Activated CD4-positive, alpha-beta T cell treated with anti-CD3 and anti-CD28 coated beads for 36 hours (primary cell): ENCODE measurements at regions not wholly inside any gene's neighbourhood (a gene's known extent, or its start where the extent isn't known, plus 50 kb on each side); places are given as distances from the start of the nearest gene placed in this dataset.

Experiments used
- ATAC-seq: fragments of 200-7000 bp; cut with Tn5 transposase; one replicate; pipeline ENCODE4 v1.10.0; 2021; ENCODE audit warnings: mild to moderate bottlenecking, moderate library complexity
- CTCF ChIA-PET: fragments of 350-600 bp; sonication (Branson Sonifier 250); formaldehyde crosslinking; loops from one replicate; lab custom pipeline; 2021; ENCODE audit warnings: antibody characterized with exemption; lab: Charles Lee
- POLR2A ChIA-PET: fragments of 350-600 bp; sonication (Branson Sonifier 250); formaldehyde crosslinking; loops from one replicate; lab custom pipeline; 2021; ENCODE audit warnings: antibody characterized with exemption, inconsistent platforms; lab: Charles Lee
- DNase-seq: peaks from one replicate; pipeline ENCODE4 v3.0.0-alpha.2; 2020
- H3K27ac Mint-ChIP-seq: one replicate; pipeline ENCODE4 v1.8.0; 2021; ENCODE audit warnings: mixed read lengths
- H3K27me3 Mint-ChIP-seq: one replicate; pipeline ENCODE4 v1.8.0; 2021; ENCODE audit warnings: mixed read lengths
- H3K36me3 Mint-ChIP-seq: one replicate; pipeline ENCODE4 v1.8.0; 2021; ENCODE audit warnings: low read depth, mixed read lengths
- H3K4me1 Mint-ChIP-seq: one replicate; pipeline ENCODE4 v1.8.0; 2021; ENCODE audit warnings: mixed read lengths
- H3K4me3 Mint-ChIP-seq: one replicate; pipeline ENCODE4 v1.8.0; 2021; ENCODE audit warnings: mild to moderate bottlenecking, moderate library complexity, mixed read lengths
- H3K9me3 Mint-ChIP-seq: one replicate; pipeline ENCODE4 v1.8.0; 2021; ENCODE audit warnings: low read depth, mixed read lengths
- intact Hi-C, 2 experiments: fragments of 100-400 bp; cut with DNase I in 1 of 2; cut with micrococcal nuclease in 1 of 2; formaldehyde crosslinking; loops; one replicate each; pipeline versions ENCODE4 v1.14.2 to v1.15.1; 2022 to 2024; cut with DNase I, micrococcal nuclease

DNA sequence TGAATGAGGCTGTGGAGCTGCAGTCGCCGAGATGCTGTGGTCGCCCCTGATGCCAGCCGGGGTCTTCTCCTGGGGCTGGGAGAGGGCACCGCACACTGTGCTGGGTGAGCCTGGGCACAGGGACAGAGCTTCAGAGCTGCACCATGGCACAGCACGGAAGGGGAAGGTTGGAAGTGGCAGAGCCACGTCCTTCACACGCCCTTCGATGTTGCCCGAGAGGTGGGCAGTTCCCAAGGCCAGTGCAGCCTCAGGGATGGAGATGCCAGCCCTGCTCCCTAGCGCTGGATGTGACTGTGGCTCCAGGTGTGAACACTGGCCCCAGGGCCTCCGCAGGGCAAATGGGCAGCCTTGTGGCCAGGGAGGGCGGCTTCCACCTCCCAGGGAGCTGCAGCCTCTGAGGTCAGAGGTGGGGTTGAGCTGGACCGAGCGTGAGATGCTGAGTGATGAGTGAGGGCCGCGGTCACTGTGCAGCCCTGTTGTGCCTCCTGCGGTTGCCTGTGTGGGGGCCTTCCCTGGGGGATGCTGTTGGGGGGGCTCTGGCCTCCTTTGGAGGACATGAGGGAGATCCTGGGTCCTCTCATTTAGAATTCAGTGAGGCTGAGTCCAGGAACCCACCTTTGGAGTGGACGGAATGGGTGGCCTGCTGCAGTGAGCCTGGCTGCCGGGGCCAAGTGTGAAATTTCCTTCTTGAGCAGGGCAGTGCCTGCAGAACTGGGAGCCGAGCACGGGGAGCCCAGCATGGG is 1090.0 kb downstream of the BRD1 start:
- Mint-ChIP-seq H3K36me3 (no peaks in the 10 kb centered on the region), H3K4me3 (no peak overlapping the region), H3K27ac (no peak overlapping the region), H3K4me1 (no peaks in the 10 kb centered on the region), H3K27me3 (no peaks in the 10 kb centered on the region), H3K9me3 (no peaks in the 10 kb centered on the region)
- ChIA-PET POLR2A (no interaction called here), CTCF (no interaction called here)
- DNase-seq (no peak), ATAC-seq (no peak)
- intact Hi-C loops = no loop called here

DNA sequence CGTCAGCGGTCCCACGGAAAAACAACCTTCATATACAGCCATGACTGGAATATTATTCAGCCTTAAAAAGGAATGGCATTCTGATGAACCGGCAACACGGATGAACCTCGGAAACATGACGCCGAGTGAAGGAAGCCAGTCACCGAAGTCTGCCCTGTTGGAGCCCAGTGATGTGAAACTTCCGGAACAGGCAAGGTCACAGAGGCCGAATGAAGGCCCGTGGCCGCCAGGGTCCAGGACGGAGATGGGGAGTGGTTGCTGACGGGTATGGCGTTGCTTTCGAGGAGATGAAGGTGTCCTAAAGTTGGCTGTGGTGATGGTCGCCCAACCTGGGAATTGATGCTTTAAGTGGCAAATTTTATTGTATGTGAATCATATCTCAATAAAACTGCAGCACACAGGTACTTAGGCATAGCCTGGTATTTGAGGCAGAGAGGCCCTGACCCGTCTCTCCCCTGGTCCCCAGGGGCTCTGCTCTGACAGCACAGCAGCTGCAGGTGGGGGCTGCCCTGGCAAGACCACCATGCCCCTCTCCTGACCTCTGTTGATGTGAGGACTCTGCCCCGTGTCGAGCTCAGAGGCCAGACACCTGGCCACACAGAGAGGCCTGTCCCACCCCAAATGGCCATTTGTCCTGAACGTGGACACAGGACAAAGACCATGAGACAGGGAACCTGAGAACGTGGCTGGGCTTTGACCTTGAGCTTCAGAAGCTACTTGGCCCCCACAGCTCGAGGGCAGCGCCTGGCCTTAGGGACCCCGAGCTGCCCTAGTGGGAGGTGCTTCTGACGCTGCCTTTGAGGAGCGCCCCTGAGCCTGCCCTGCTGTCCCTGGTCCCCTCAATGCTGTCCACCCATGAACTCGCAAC is 1090.8 kb downstream of the BRD1 start:
- ChIA-PET POLR2A (no interaction called here), CTCF (no interaction called here)
- ATAC-seq = no peak
- Mint-ChIP-seq H3K9me3 (no peaks in the 10 kb centered on the region), H3K27me3 (no peaks in the 10 kb centered on the region), H3K4me1 (no peaks in the 10 kb centered on the region), H3K4me3 (no peak overlapping the region), H3K36me3 (no peaks in the 10 kb centered on the region), H3K27ac (no peak overlapping the region)
- intact Hi-C loops = no loop called here
- no peak for DNase-seq

- no peak overlapping the region for H3K27ac Mint-ChIP-seq
- intact Hi-C loops = no loop called here
- ChIA-PET POLR2A (no interaction called here), CTCF (no interaction called here)
- no peaks in the 10 kb centered on the region for H3K27me3 Mint-ChIP-seq
- H3K9me3 Mint-ChIP-seq = no peaks in the 10 kb centered on the region
- ATAC-seq = no peak
- H3K36me3 Mint-ChIP-seq = no peaks in the 10 kb centered on the region
- no peak overlapping the region for H3K4me3 Mint-ChIP-seq
- no peak for DNase-seq
- H3K4me1 Mint-ChIP-seq = no peaks in the 10 kb centered on the region
These were observed 1092.7 kb downstream of the BRD1 start for GRCh38 chr22:48734961-48735360.

DNA sequence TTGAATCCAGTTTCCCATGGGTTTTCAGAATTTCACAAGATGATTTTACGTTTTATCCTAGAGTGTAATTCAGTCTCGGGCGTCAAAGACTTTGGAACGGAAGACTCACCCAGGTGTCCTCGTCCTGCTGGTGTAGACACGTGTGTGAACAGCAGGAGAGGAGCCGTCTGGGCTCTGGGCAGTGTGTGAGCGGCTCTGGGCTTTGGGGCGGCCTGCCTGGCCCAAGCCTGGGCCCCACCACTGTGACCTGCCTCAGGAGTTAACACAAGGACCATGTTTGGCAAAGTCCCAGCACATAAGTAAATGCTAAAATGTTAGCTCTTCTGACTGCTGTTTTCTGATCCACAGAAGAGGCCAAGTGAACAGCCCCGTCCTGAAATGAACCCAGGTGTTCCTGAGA is 1093.3 kb downstream of the BRD1 start:
- POLR2A ChIA-PET = no interaction called here
- Mint-ChIP-seq H3K4me3 (no peak overlapping the region), H3K9me3 (no peaks in the 10 kb centered on the region), H3K27me3 (no peaks in the 10 kb centered on the region), H3K36me3 (no peaks in the 10 kb centered on the region), H3K27ac (no peak overlapping the region), H3K4me1 (no peaks in the 10 kb centered on the region)
- intact Hi-C loops = no loop called here
- ATAC-seq = no peak
- CTCF ChIA-PET = no interaction called here
- DNase-seq = no peak

DNA sequence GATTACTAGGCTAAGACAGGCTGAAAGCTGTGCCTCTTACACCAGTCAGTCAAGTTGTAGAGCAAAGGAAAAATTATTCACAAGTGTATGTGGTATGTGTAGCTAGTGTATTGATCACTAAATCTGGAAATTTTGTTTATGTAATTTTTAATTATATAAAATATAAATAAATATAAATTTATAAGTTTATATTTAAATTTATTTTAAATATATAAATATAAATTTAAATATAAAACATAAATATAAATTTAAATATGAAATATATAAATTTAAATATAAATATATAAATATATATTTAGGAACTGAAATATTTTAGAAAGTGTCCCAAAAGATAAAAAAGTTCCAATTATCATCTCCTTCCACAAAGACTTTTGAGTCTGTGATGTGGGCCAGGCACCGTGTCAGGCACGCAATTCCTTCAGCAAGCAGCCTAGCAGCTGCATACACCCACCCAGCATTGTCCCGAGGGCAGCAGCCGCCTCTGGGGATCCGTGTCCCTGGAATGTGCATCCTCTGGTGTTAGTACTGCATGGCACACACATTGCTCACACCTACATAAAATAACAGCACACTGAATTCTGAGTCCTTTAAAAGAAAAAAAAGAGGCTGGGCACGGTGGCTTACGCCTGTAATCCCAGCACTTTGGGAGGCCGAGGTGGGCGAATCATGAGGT is 1098.0 kb downstream of the BRD1 start:
- Mint-ChIP-seq H3K36me3 (no peaks in the 10 kb centered on the region), H3K4me1 (no peaks in the 10 kb centered on the region), H3K9me3 (peaks cover 10% of the 10 kb centered on the region), H3K27ac (no peak overlapping the region), H3K4me3 (no peak overlapping the region), H3K27me3 (no peaks in the 10 kb centered on the region)
- ChIA-PET POLR2A (no interaction called here), CTCF (no interaction called here)
- DNase-seq (no peak), ATAC-seq (no peak)
- intact Hi-C loops = no loop called here

GRCh38 chr22:48727454-48728058 is 1100.1 kb downstream of the BRD1 start:
- no peak for ATAC-seq
- Mint-ChIP-seq H3K9me3 (peaks cover 10% of the 10 kb centered on the region), H3K4me1 (no peaks in the 10 kb centered on the region), H3K36me3 (no peaks in the 10 kb centered on the region), H3K27me3 (no peaks in the 10 kb centered on the region), H3K4me3 (no peak overlapping the region), H3K27ac (no peak overlapping the region)
- POLR2A ChIA-PET = no interaction called here
- CTCF ChIA-PET = no interaction called here
- DNase-seq = no peak
- intact Hi-C loops = no loop called here

DNA sequence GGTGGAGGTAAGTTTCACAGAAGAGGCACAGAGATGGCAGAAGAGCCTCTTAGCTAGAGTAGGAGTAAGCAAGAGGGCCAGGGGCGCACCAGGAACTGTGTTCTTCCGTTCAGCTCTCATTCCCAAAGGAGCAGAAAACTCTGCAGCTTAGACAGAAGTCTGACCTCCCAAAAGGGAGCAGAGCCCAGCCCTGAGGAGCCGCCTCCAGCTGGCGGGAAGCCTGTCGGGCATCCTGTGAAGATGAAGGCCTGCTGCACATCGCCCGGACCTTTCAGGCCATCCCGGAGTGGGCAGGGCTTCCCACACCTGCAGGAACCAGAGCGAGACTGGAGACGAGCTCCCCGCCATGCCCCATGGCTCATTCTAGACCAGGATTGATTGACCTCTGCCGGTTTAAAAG is 1102.8 kb downstream of the BRD1 start:
- intact Hi-C loops = no loop called here
- Mint-ChIP-seq H3K4me1 (no peaks in the 10 kb centered on the region), H3K4me3 (no peak overlapping the region), H3K36me3 (no peaks in the 10 kb centered on the region), H3K27me3 (peaks cover 4% of the 10 kb centered on the region), H3K9me3 (peaks cover 10% of the 10 kb centered on the region), H3K27ac (no peak overlapping the region)
- POLR2A ChIA-PET = no interaction called here
- ATAC-seq = no peak
- CTCF ChIA-PET = interaction anchor here (0.6 to 0.9 kb wide), 2 partner anchors 140 to 242 kb away, joined by 3 read pairs; no protein-coding TSS in a partner anchor
- no peak for DNase-seq

DNA sequence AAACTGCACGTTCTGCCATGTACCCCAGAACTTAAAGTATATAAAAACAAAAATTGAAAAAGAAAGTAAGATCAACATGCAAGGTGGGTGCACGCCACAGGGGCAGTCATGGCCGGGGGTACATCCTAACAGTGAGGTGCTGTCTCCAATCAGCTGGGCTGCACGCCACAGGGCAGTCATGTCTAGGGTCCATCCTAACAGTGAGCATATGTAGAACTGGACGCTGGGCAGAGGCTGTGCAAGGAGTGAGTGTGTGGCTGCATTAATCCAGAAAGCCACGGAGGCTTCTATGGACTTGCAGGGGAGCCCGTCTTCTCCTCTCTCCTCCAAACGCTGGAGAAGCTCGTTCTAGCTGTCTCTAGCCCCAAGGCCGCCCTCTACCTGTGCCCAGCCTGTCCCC is 1105.0 kb downstream of the BRD1 start:
- H3K9me3 Mint-ChIP-seq = peaks cover 10% of the 10 kb centered on the region
- POLR2A ChIA-PET = no interaction called here
- CTCF ChIA-PET = no interaction called here
- intact Hi-C loops = no loop called here
- peaks cover 4% of the 10 kb centered on the region for H3K27me3 Mint-ChIP-seq
- no peak overlapping the region for H3K27ac Mint-ChIP-seq
- H3K36me3 Mint-ChIP-seq = no peaks in the 10 kb centered on the region
- no peaks in the 10 kb centered on the region for H3K4me1 Mint-ChIP-seq
- DNase-seq = no peak
- H3K4me3 Mint-ChIP-seq = no peak overlapping the region
- no peak for ATAC-seq

DNA sequence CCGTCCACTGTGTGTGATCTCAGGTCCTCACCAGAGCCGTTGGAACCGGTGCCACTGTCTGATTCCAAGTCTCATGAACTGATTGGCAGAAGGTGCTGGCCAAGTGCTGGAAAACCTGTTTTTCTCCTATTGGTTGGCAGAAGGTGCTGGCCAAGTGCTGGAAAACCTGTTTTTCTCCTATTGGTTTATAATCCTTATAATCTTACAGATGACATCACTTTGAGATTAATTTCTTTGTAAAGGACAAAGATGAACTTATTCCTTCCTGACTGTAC is 1106.3 kb downstream of the BRD1 start:
- no peaks in the 10 kb centered on the region for H3K36me3 Mint-ChIP-seq
- no peak overlapping the region for H3K4me3 Mint-ChIP-seq
- ChIA-PET CTCF (no interaction called here), POLR2A (no interaction called here)
- peaks cover 3% of the 10 kb centered on the region for H3K9me3 Mint-ChIP-seq
- intact Hi-C loops = no loop called here
- H3K27me3 Mint-ChIP-seq = peaks cover 8% of the 10 kb centered on the region
- H3K4me1 Mint-ChIP-seq = no peaks in the 10 kb centered on the region
- H3K27ac Mint-ChIP-seq = no peak overlapping the region
- no peak for DNase-seq
- ATAC-seq = no peak

DNA sequence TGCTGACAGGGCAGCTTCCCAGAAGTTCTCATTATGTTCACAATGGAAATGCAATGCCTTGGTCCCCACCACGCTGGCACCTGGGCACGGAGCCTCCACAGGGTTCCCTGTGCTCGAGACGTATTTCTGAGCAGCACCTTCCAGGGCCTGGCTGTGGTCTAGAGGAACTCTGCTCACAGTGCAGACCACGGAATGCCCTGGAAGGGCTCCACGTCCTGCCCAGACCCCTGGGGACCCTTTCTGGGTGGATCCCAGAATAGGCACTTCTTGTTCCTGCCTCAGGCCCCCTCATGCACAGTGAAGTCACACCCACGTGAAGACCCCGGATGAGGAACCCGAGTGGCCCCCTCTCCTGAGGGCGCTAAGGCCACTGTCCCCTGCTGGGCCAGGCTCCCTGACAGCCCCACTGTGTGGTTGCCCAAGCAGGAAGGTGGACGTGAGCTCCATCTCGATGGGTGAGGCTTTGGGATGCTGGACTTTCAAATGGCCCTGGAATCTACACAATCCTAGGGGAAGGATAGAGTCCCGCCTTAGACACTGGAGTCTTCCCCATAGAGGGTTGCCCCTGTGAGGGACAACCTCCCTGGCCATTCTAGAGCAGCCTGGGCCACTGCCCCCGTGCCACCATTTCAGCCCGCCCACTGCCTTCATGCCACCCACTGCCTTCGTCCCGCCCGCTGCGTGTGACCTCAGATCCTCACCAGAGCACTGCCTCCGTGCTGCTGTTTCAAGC is 1106.8 kb downstream of the BRD1 start:
- ATAC-seq = no peak
- CTCF ChIA-PET = no interaction called here
- Mint-ChIP-seq H3K36me3 (no peaks in the 10 kb centered on the region), H3K9me3 (peaks cover 6% of the 10 kb centered on the region), H3K4me3 (no peak overlapping the region), H3K27me3 (peaks cover 12% of the 10 kb centered on the region), H3K4me1 (no peaks in the 10 kb centered on the region), H3K27ac (no peak overlapping the region)
- POLR2A ChIA-PET = no interaction called here
- intact Hi-C loops = no loop called here
- DNase-seq = no peak

DNA sequence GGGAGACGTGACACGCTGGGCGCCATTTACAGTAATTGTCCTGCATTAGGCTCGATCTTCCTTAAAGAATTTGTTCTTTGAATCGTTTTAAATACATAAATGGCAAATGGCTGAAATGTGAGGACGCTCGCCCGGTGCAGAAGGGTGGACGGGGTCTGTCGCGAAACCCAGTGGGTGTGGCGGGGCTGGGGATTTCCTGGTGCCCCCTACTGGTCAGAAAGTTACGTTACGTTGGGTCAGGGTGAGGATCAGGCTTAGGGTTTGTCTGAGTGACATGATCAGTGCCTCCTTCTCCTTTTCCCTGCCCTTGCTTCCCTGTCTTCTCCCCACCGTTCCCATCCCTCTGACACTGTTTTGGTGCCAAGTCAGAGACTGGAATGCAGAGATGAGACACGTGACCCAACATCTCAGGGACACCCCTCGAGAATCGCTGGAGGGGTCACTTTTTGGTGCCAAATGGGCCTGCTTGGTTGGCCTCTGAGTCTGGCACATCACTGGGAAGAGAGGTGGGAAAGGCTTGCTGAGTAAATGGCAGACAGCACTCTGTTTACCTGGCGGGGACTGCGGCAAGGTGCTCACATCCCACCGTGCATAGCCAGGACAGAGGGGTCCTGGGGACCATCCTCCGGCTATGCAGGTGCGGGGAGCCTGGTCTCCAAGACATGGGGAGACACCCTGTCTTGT is 1107.6 kb downstream of the BRD1 start:
- Mint-ChIP-seq H3K9me3 (peaks cover 5% of the 10 kb centered on the region), H3K4me1 (no peaks in the 10 kb centered on the region), H3K36me3 (no peaks in the 10 kb centered on the region), H3K4me3 (no peak overlapping the region), H3K27ac (no peak overlapping the region), H3K27me3 (peaks cover 14% of the 10 kb centered on the region)
- intact Hi-C loops = no loop called here
- POLR2A ChIA-PET = no interaction called here
- DNase-seq (peak; percentile 10), ATAC-seq (no peak)
- CTCF ChIA-PET = no interaction called here
